ENCODE measurements at regions not wholly inside any gene's neighbourhood (a gene's known extent, or its start where the extent isn't known, plus 50 kb on each side); places are given as distances from the start of the nearest gene placed in this dataset.

DNA sequence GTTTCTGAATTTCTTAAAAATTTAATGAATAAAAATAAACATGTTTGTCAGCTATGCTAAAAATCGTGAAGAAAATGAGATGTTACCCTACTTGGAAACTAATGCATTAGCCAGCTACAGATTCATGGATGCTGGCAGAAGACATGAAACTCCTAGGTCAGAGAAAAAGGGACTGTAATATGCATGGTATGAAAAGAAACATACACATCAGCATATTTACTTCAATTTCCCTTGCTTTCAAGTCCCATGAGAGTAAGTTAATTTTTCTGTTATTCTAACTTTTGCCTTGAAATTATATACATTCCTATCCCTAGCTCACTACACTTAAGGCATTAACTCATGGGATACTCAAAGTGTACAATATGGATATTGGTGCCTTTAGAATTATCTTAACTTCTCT is 2041.4 kb upstream of the LRRTM1 start:
- Histone ChIP-seq H3K4me3 (ENCODE audit: control insufficient read depth in 1 of 2, extremely low read depth in 1 of 2, low read length in 1 of 2) (no peak overlapping the region), H3K27me3 (replicated peaks in 1 of 2; ENCODE audit: control insufficient read depth in 2 of 2, extremely low read depth in 1 of 2, insufficient read depth in 2 of 2, low read length in 1 of 2) (no peaks in the 10 kb centered on the region), H3K4me1 (ENCODE audit: control insufficient read depth in 1 of 2, extremely low read depth in 1 of 2, insufficient read depth in 2 of 2, low read length in 2 of 2) (no peaks in the 10 kb centered on the region), H3K9me3 (no peaks in the 10 kb centered on the region), H3K36me3 (ENCODE audit: control insufficient read depth in 2 of 2, extremely low read depth in 1 of 2, insufficient read depth in 1 of 2, low read length in 1 of 2) (no peaks in the 10 kb centered on the region), H3K27ac (ENCODE audit: low read length) (no peak overlapping the region)
- ChIA-PET CTCF (no interaction called here), POLR2A (no interaction called here)
- ATAC-seq (replicated peaks in 1 of 4) (no peak), DNase-seq (no peak)
- peaks cover 0 to 9% (median 7%) of the 10 kb centered on the region in 3 donors for H3K9me3 Mint-ChIP-seq
- no peak overlapping the region for H3K27ac Mint-ChIP-seq
- no peaks in the 10 kb centered on the region for H3K36me3 Mint-ChIP-seq
- H3K27me3 Mint-ChIP-seq = no peaks in the 10 kb centered on the region
- H3K4me1 Mint-ChIP-seq = no peaks in the 10 kb centered on the region
- no peak overlapping the region for H3K4me3 Mint-ChIP-seq
- WGBS (ENCODE audit: insufficient coverage) = no CpG with 5 or more reads among the region's 1 CpG

DNA sequence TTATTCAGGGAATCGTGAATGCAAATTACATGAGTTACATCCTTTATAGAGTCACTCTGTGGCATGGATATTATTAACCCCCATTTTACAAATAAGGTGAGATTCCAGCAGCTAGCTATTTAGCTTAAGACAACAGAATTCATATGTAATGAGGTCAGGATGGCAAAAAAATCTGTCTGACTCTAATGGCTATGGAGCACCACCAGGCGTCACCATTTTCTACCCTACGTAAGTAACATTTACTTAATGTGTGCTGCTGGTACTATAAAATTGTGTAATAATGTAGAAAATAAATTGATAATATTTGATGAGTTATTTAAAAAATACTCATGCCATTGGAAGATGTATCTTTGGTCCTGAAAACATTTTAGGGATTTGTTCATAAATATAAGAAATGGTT is 2040.1 kb upstream of the LRRTM1 start:
- CTCF ChIA-PET = no interaction called here
- WGBS (ENCODE audit: insufficient coverage) = no CpG with 5 or more reads among the region's 3 CpGs
- no peaks in the 10 kb centered on the region for H3K36me3 ChIP-seq (ENCODE audit: control insufficient read depth in 2 of 2, extremely low read depth in 1 of 2, insufficient read depth in 1 of 2, low read length in 1 of 2)
- no peak for DNase-seq
- no peaks in the 10 kb centered on the region for H3K27me3 Mint-ChIP-seq
- no peaks in the 10 kb centered on the region for H3K36me3 Mint-ChIP-seq
- H3K27ac ChIP-seq (ENCODE audit: low read length) = no peak overlapping the region
- H3K9me3 Mint-ChIP-seq = peaks cover 0 to 8% (median 4%) of the 10 kb centered on the region in 3 donors
- no peak overlapping the region for H3K4me3 ChIP-seq (ENCODE audit: control insufficient read depth in 1 of 2, extremely low read depth in 1 of 2, low read length in 1 of 2)
- no peaks in the 10 kb centered on the region for H3K9me3 ChIP-seq
- H3K4me3 Mint-ChIP-seq = no peak overlapping the region
- POLR2A ChIA-PET = no interaction called here
- no peaks in the 10 kb centered on the region for H3K4me1 ChIP-seq (ENCODE audit: control insufficient read depth in 1 of 2, extremely low read depth in 1 of 2, insufficient read depth in 2 of 2, low read length in 2 of 2)
- no peaks in the 10 kb centered on the region for H3K4me1 Mint-ChIP-seq
- no peaks in the 10 kb centered on the region for H3K27me3 ChIP-seq (replicated peaks in 1 of 2; ENCODE audit: control insufficient read depth in 2 of 2, extremely low read depth in 1 of 2, insufficient read depth in 2 of 2, low read length in 1 of 2)
- no peak overlapping the region for H3K27ac Mint-ChIP-seq
- no peak for ATAC-seq (replicated peaks in 1 of 4)

DNA sequence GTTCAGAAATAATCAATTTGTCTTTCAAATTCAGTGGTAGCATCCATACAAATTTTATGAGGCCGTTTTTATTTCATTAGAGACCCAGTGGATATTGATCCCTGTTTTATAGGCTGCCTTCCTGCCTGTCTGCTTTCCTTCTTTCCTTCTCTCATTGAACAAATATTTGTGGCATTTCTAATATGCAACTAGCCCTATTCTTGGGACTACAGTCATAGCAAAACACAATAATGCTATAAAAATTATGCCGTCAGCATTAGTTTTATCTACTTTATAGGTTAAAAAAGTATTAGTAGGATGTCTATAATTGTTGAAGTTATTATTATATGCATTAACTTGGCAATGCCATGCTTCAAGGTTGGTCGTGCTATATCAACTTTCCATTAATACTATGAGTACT is 2037.8 kb upstream of the LRRTM1 start:
- WGBS (ENCODE audit: insufficient coverage) = 80% methylated on average over 1 of the region's 3 CpGs
- Histone ChIP-seq H3K4me3 (ENCODE audit: control insufficient read depth in 1 of 2, extremely low read depth in 1 of 2, low read length in 1 of 2) (no peak overlapping the region), H3K9me3 (no peaks in the 10 kb centered on the region), H3K27me3 (replicated peaks in 1 of 2; ENCODE audit: control insufficient read depth in 2 of 2, extremely low read depth in 1 of 2, insufficient read depth in 2 of 2, low read length in 1 of 2) (no peaks in the 10 kb centered on the region), H3K36me3 (ENCODE audit: control insufficient read depth in 2 of 2, extremely low read depth in 1 of 2, insufficient read depth in 1 of 2, low read length in 1 of 2) (no peaks in the 10 kb centered on the region), H3K4me1 (ENCODE audit: control insufficient read depth in 1 of 2, extremely low read depth in 1 of 2, insufficient read depth in 2 of 2, low read length in 2 of 2) (no peaks in the 10 kb centered on the region), H3K27ac (ENCODE audit: low read length) (no peak overlapping the region)
- H3K36me3 Mint-ChIP-seq = no peaks in the 10 kb centered on the region
- H3K4me3 Mint-ChIP-seq = no peak overlapping the region
- no peaks in the 10 kb centered on the region for H3K27me3 Mint-ChIP-seq
- no peaks in the 10 kb centered on the region for H3K4me1 Mint-ChIP-seq
- CTCF ChIA-PET = no interaction called here
- POLR2A ChIA-PET = no interaction called here
- no peak for ATAC-seq (replicated peaks in 1 of 4)
- no peak for DNase-seq
- H3K9me3 Mint-ChIP-seq = peaks cover 0 to 8% (median 4%) of the 10 kb centered on the region in 3 donors
- H3K27ac Mint-ChIP-seq = no peak overlapping the region

DNA sequence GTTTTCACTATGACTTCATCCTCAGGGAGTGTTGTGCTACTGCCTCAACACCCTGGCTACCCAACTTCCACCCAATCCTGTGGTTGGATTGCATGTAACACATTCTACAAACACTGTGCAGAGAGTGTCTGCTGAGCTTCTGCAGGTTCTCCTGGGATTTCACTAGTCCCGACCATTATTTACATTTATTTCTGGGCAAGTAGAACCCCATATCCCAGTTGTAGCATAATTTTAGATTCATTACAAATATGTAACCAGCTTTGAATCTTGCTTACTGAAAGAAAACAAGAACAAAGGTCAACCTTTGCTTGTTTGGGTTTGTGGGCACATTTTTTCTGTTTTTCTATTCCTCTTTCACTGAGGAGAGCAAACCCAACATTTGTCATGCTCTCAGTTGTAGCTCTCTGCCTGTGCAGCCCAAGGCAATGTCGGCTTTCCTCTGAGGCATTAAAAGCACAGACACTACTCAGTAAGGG is 2036.1 kb upstream of the LRRTM1 start:
- Histone ChIP-seq H3K36me3 (ENCODE audit: control insufficient read depth in 2 of 2, extremely low read depth in 1 of 2, insufficient read depth in 1 of 2, low read length in 1 of 2) (no peaks in the 10 kb centered on the region), H3K4me3 (ENCODE audit: control insufficient read depth in 1 of 2, extremely low read depth in 1 of 2, low read length in 1 of 2) (no peak overlapping the region), H3K9me3 (no peaks in the 10 kb centered on the region), H3K4me1 (ENCODE audit: control insufficient read depth in 1 of 2, extremely low read depth in 1 of 2, insufficient read depth in 2 of 2, low read length in 2 of 2) (no peaks in the 10 kb centered on the region), H3K27me3 (replicated peaks in 1 of 2; ENCODE audit: control insufficient read depth in 2 of 2, extremely low read depth in 1 of 2, insufficient read depth in 2 of 2, low read length in 1 of 2) (no peaks in the 10 kb centered on the region), H3K27ac (ENCODE audit: low read length) (no peak overlapping the region)
- Mint-ChIP-seq H3K4me3 (no peak overlapping the region), H3K36me3 (no peaks in the 10 kb centered on the region), H3K9me3 (peaks cover 0 to 7% (median 4%) of the 10 kb centered on the region in 3 donors), H3K27me3 (no peaks in the 10 kb centered on the region), H3K27ac (no peak overlapping the region), H3K4me1 (no peaks in the 10 kb centered on the region)
- ATAC-seq (replicated peaks in 1 of 4) (no peak), DNase-seq (no peak)
- ChIA-PET POLR2A (no interaction called here), CTCF (no interaction called here)
- 71% methylated on average over 1 of the region's 2 CpGs for WGBS (ENCODE audit: insufficient coverage)

DNA sequence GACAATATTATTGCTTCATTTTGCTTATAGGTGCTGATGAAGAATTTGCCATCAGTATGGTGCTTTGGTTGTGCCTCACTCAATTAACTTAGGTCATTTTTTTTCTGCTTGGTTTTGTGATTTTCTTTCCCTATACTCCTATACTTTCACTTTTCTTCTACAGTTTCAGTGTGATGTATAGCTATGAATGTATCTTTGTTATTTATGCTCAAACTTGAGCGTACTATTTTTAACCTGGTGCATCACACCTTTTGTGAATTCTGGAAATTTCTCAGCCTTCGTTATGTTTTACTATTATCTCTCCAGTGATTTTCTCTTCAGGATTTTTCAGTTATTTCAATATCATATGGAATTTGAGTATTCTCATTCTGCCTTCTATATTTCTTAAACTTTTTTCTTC is 2035.3 kb upstream of the LRRTM1 start:
- DNase-seq = no peak
- Histone ChIP-seq H3K36me3 (ENCODE audit: control insufficient read depth in 2 of 2, extremely low read depth in 1 of 2, insufficient read depth in 1 of 2, low read length in 1 of 2) (no peaks in the 10 kb centered on the region), H3K4me3 (ENCODE audit: control insufficient read depth in 1 of 2, extremely low read depth in 1 of 2, low read length in 1 of 2) (no peak overlapping the region), H3K4me1 (ENCODE audit: control insufficient read depth in 1 of 2, extremely low read depth in 1 of 2, insufficient read depth in 2 of 2, low read length in 2 of 2) (no peaks in the 10 kb centered on the region), H3K9me3 (no peaks in the 10 kb centered on the region), H3K27me3 (replicated peaks in 1 of 2; ENCODE audit: control insufficient read depth in 2 of 2, extremely low read depth in 1 of 2, insufficient read depth in 2 of 2, low read length in 1 of 2) (no peaks in the 10 kb centered on the region), H3K27ac (ENCODE audit: low read length) (no peak overlapping the region)
- H3K4me3 Mint-ChIP-seq = no peak overlapping the region
- no peaks in the 10 kb centered on the region for H3K4me1 Mint-ChIP-seq
- POLR2A ChIA-PET = no interaction called here
- H3K27ac Mint-ChIP-seq = no peak overlapping the region
- H3K9me3 Mint-ChIP-seq = peaks cover 0 to 5% (median 4%) of the 10 kb centered on the region in 3 donors
- H3K36me3 Mint-ChIP-seq = no peaks in the 10 kb centered on the region
- H3K27me3 Mint-ChIP-seq = no peaks in the 10 kb centered on the region
- no peak for ATAC-seq (replicated peaks in 1 of 4)
- CTCF ChIA-PET = no interaction called here
- WGBS (ENCODE audit: insufficient coverage) = no CpG with 5 or more reads among the region's 2 CpGs

DNA sequence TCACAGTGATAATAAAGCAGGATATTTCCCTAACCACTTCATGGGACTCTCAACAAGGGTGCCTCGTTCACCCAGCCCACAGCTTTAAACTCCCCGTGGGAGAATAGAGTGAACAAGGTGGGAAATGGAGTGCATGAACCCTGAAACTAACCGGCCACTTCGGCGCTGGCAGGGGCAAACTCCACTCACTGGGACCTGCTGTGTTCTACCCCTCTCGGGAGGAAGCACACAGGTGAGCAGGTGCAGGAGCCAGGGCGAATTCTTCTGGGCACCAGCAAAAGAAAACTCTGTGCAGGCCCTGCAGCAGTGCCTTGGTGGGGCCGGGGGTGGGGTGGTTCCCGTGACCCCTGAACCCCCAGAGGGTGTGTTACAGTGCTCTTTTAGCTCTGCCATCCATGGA is 2029.1 kb upstream of the LRRTM1 start:
- WGBS (ENCODE audit: insufficient coverage) = 80% methylated on average over 7 of the region's 9 CpGs
- ChIA-PET POLR2A (no interaction called here), CTCF (no interaction called here)

DNA sequence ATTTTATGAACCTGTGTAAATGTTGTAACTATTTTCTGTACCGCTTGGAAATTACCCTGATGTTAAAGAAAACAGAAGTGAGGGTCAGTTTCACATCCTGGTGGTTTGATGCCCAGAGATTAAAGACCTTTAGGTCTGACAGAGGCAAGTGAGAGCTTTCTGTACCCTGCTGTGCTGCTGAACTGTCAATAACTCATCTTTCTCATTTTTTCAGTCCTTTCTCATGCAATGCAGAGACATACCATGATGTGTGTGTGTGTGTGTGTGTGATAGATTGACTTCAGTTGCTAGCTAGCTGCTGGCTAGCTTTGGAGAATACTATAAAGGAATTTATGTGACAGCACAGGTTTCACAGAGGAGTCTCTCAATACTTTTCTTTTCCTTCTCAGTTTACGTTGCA is 2025.6 kb upstream of the LRRTM1 start:
- H3K36me3 ChIP-seq (ENCODE audit: control insufficient read depth in 2 of 2, extremely low read depth in 1 of 2, insufficient read depth in 1 of 2, low read length in 1 of 2) = no peaks in the 10 kb centered on the region
- WGBS (ENCODE audit: insufficient coverage) = 83% methylated on average over 1 of the region's 2 CpGs
- no peak overlapping the region for H3K27ac Mint-ChIP-seq
- ATAC-seq (replicated peaks in 1 of 4) (no peak), DNase-seq (no peak)
- H3K4me3 Mint-ChIP-seq = no peak overlapping the region
- peaks cover 13 to 26% (median 15%) of the 10 kb centered on the region in 3 donors for H3K9me3 Mint-ChIP-seq
- ChIA-PET POLR2A (no interaction called here), CTCF (no interaction called here)
- no peaks in the 10 kb centered on the region for H3K27me3 Mint-ChIP-seq
- H3K4me1 ChIP-seq (ENCODE audit: control insufficient read depth in 1 of 2, extremely low read depth in 1 of 2, insufficient read depth in 2 of 2, low read length in 2 of 2) = no peaks in the 10 kb centered on the region
- no peak overlapping the region for H3K27ac ChIP-seq (ENCODE audit: low read length)
- H3K9me3 ChIP-seq = no peaks in the 10 kb centered on the region
- no peaks in the 10 kb centered on the region for H3K36me3 Mint-ChIP-seq
- H3K4me1 Mint-ChIP-seq = no peaks in the 10 kb centered on the region
- no peaks in the 10 kb centered on the region for H3K27me3 ChIP-seq (replicated peaks in 1 of 2; ENCODE audit: control insufficient read depth in 2 of 2, extremely low read depth in 1 of 2, insufficient read depth in 2 of 2, low read length in 1 of 2)
- H3K4me3 ChIP-seq (ENCODE audit: control insufficient read depth in 1 of 2, extremely low read depth in 1 of 2, low read length in 1 of 2) = no peak overlapping the region

More for the DNA sequence above, 2029.1 kb upstream of the LRRTM1 start:
- no peaks in the 10 kb centered on the region for H3K4me1 ChIP-seq (ENCODE audit: control insufficient read depth in 1 of 2, extremely low read depth in 1 of 2, insufficient read depth in 2 of 2, low read length in 2 of 2)
- H3K9me3 Mint-ChIP-seq = peaks cover 0 to 12% (median 8%) of the 10 kb centered on the region in 3 donors
- H3K27ac ChIP-seq (ENCODE audit: low read length) = no peak overlapping the region
- no peaks in the 10 kb centered on the region for H3K9me3 ChIP-seq
- H3K4me3 Mint-ChIP-seq = no peak overlapping the region
- no peak overlapping the region for H3K27ac Mint-ChIP-seq
- ATAC-seq (replicated peaks in 1 of 4) (no peak), DNase-seq (no peak)
- no peak overlapping the region for H3K4me3 ChIP-seq (ENCODE audit: control insufficient read depth in 1 of 2, extremely low read depth in 1 of 2, low read length in 1 of 2)
- H3K27me3 ChIP-seq (replicated peaks in 1 of 2; ENCODE audit: control insufficient read depth in 2 of 2, extremely low read depth in 1 of 2, insufficient read depth in 2 of 2, low read length in 1 of 2) = no peaks in the 10 kb centered on the region
- H3K27me3 Mint-ChIP-seq = no peaks in the 10 kb centered on the region
- H3K4me1 Mint-ChIP-seq = no peaks in the 10 kb centered on the region
- no peaks in the 10 kb centered on the region for H3K36me3 ChIP-seq (ENCODE audit: control insufficient read depth in 2 of 2, extremely low read depth in 1 of 2, insufficient read depth in 1 of 2, low read length in 1 of 2)
- no peaks in the 10 kb centered on the region for H3K36me3 Mint-ChIP-seq
